H9 (cell line): ENCODE measurements at regions not wholly inside any gene's neighbourhood (a gene's known extent, or its start where the extent isn't known, plus 50 kb on each side); places are given as distances from the start of the nearest gene placed in this dataset.

Source experiments
- DNase-seq: peaks from one replicate; pipeline ENCODE4 v3.0.0-alpha.2; 2017
- H2AFZ ChIP-seq: one replicate; pipeline ENCODE4 v1.6.1; 2013; ENCODE audit warnings: mild to moderate bottlenecking, low read length, control low read depth, moderate library complexity
- H2AK5ac ChIP-seq: 2 replicates; pipeline ENCODE4 v1.6.1; 2013; ENCODE audit warnings: low read length, control low read depth, mixed read lengths; ENCODE audit not compliant: insufficient read length
- H2BK120ac ChIP-seq: one replicate; pipeline ENCODE4 v1.6.1; 2013; ENCODE audit warnings: low read depth, mild to moderate bottlenecking, low read length, control low read depth, inconsistent platforms; ENCODE audit not compliant: poor library complexity, severe bottlenecking
- H2BK12ac ChIP-seq: 2 replicates; pipeline ENCODE4 v1.6.1; 2013; ENCODE audit warnings: low read length, control low read depth, mixed read lengths, low read depth; ENCODE audit not compliant: insufficient read length
- H2BK15ac ChIP-seq: 2 replicates; pipeline ENCODE4 v1.6.1; 2013; ENCODE audit warnings: low read depth, low read length, control low read depth
- H2BK20ac ChIP-seq: one replicate; pipeline ENCODE4 v1.6.1; 2013; ENCODE audit warnings: low read depth, mild to moderate bottlenecking, low read length, control low read depth, inconsistent platforms; ENCODE audit not compliant: poor library complexity, severe bottlenecking
- H2BK5ac ChIP-seq: 2 replicates; pipeline ENCODE4 v1.6.1; 2013; ENCODE audit warnings: low read length, control low read depth, mixed read lengths; ENCODE audit not compliant: insufficient read length
- H3K14ac ChIP-seq: 2 replicates; pipeline ENCODE4 v1.6.1; 2013; ENCODE audit warnings: low read length, control low read depth; ENCODE audit not compliant: insufficient read depth
- H3K18ac ChIP-seq: 2 replicates; pipeline ENCODE4 v1.6.1; 2013; ENCODE audit warnings: low read depth, mild to moderate bottlenecking, mixed read lengths, low read length, control low read depth; ENCODE audit not compliant: insufficient read length
- H3K23ac ChIP-seq: 2 replicates; pipeline ENCODE4 v1.6.1; 2013; ENCODE audit warnings: low read length, control low read depth, mixed read lengths, low read depth; ENCODE audit not compliant: insufficient read length
- H3K23me2 ChIP-seq: 2 replicates; pipeline ENCODE4 v1.6.1; 2013; ENCODE audit warnings: low read depth, mild to moderate bottlenecking, mixed read lengths, low read length, control low read depth; ENCODE audit not compliant: insufficient read length, poor library complexity, severe bottlenecking
- H3K27ac ChIP-seq: 2 replicates; pipeline ENCODE4 v1.5.1; 2013; ENCODE audit warnings: low read length, control low read depth, mixed read lengths, low read depth; ENCODE audit not compliant: insufficient read length
- H3K27me3 ChIP-seq: 2 replicates; pipeline ENCODE4 v1.6.1; 2013; ENCODE audit warnings: low read length, control low read depth, inconsistent platforms; ENCODE audit not compliant: insufficient read depth
- H3K4ac ChIP-seq: 2 replicates; pipeline ENCODE4 v1.6.1; 2013; ENCODE audit warnings: low read depth, mild to moderate bottlenecking, control low read depth, inconsistent platforms, low read length, moderate library complexity
- H3K4me1 ChIP-seq: 2 replicates; pipeline ENCODE4 v1.6.1; 2013; ENCODE audit warnings: low read length, control low read depth, inconsistent platforms; ENCODE audit not compliant: insufficient read depth
- H3K4me2 ChIP-seq: 2 replicates; pipeline ENCODE4 v1.6.1; 2013; ENCODE audit warnings: low read length, control low read depth, mixed read lengths; ENCODE audit not compliant: insufficient read length, insufficient read depth
- H3K56ac ChIP-seq: 2 replicates; pipeline ENCODE4 v1.6.1; 2013; ENCODE audit warnings: low read depth, mild to moderate bottlenecking, mixed read lengths, low read length, control low read depth; ENCODE audit not compliant: insufficient read length
- H3K79me1 ChIP-seq: 2 replicates; pipeline ENCODE4 v1.6.1; 2013; ENCODE audit warnings: low read depth, mild to moderate bottlenecking, moderate library complexity, low read length, control low read depth, inconsistent platforms; ENCODE audit not compliant: insufficient read depth, poor library complexity, severe bottlenecking
- H3K79me2 ChIP-seq: 2 replicates; pipeline ENCODE4 v1.6.1; 2013; ENCODE audit warnings: low read length, control low read depth, inconsistent platforms; ENCODE audit not compliant: insufficient read depth
- H3K9ac ChIP-seq: 2 replicates; pipeline ENCODE4 v1.6.1; 2013; ENCODE audit warnings: low read length, control low read depth, mixed read lengths; ENCODE audit not compliant: insufficient read length; ENCODE audit errors: extremely low read depth
- H3K9me3 ChIP-seq: one replicate; pipeline ENCODE4 v1.6.1; 2013; ENCODE audit warnings: low read depth, low read length, inconsistent platforms; ENCODE audit not compliant: control insufficient read depth
- H3T11ph ChIP-seq: one replicate; pipeline ENCODE4 v1.6.1; 2013; ENCODE audit warnings: mild to moderate bottlenecking, low read length, control low read depth, inconsistent platforms
- H4K20me1 ChIP-seq: one replicate; pipeline ENCODE4 v1.6.1; 2013; ENCODE audit not compliant: control insufficient read depth, insufficient read length, insufficient read depth
- H4K5ac ChIP-seq: 2 replicates; pipeline ENCODE4 v1.6.1; 2013; ENCODE audit warnings: low read depth, mild to moderate bottlenecking, mixed read lengths, low read length, control low read depth; ENCODE audit not compliant: insufficient read length
- H4K8ac ChIP-seq: replicated peaks from 2 replicates; pipeline ENCODE4 v1.6.1; 2013; ENCODE audit warnings: low read length, control low read depth, mixed read lengths, low read depth; ENCODE audit not compliant: insufficient read length
- H4K91ac ChIP-seq: 2 replicates; pipeline ENCODE4 v1.6.1; 2013; ENCODE audit warnings: low read depth, mild to moderate bottlenecking, moderate library complexity, mixed read lengths, low read length, control low read depth; ENCODE audit not compliant: insufficient read length
- H3K27ac Mint-ChIP-seq, 3 experiments: 2 replicates in 2 of 3; 3 replicates in 1 of 3; pipeline ENCODE4 v1.8.0; 2020 to 2021; ENCODE audit warnings: mixed read lengths in 3 of 3, mild to moderate bottlenecking in 1 of 3, moderate library complexity in 1 of 3
- H3K27me3 Mint-ChIP-seq: 2 replicates; pipeline ENCODE4 v1.8.0; 2021; ENCODE audit warnings: low read depth, mild to moderate bottlenecking, moderate library complexity, mixed read lengths
- H3K36me3 Mint-ChIP-seq, 3 experiments: 2 replicates in 2 of 3; 3 replicates in 1 of 3; pipeline ENCODE4 v1.8.0; 2020 to 2021; ENCODE audit warnings: low read depth in 3 of 3, mixed read lengths in 3 of 3; ENCODE audit not compliant: insufficient read depth in 1 of 3
- H3K4me1 Mint-ChIP-seq, 2 experiments: 2 replicates each; pipeline ENCODE4 v1.8.0; 2020; ENCODE audit warnings: mixed read lengths in 2 of 2
- H3K4me3 Mint-ChIP-seq, 2 experiments: 2 replicates in 1 of 2; 3 replicates in 1 of 2; pipeline ENCODE4 v1.8.0; 2020 to 2021; ENCODE audit warnings: mild to moderate bottlenecking in 2 of 2, mixed read lengths in 2 of 2, moderate library complexity in 1 of 2
- H3K9me3 Mint-ChIP-seq, 2 experiments: 2 replicates in 1 of 2; 3 replicates in 1 of 2; pipeline ENCODE4 v1.8.0; 2020; ENCODE audit warnings: mild to moderate bottlenecking in 2 of 2, mixed read lengths in 2 of 2, moderate library complexity in 1 of 2
- TF ChIP-seq, protein P1 (sequence below): fragments of 200-600 bp; sonication (generic); conservative IDR thresholded peaks from 3 replicates; pipeline ENCODE4 v1.8.0; 2021; ENCODE audit warnings: antibody characterized with exemption, mild to moderate bottlenecking

DNA sequence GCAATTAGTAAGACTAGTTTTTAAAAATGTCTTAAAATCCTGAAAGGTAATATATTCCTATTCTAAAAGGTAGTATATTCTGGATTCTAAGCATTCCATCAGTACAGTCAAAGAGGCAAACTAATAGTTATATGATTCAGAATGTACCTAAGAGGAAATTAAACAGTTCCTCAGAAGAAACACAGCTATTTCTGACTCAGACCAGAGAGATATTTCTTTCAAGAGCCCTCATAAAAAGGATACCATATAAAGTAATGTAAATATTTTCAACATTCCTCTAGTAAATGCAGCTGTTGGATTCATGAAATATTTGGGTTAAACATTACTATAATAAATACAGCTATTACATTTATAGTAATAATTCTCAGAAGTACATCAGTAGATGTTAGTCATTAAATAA, 358.3 kb downstream of the MAGEB5 start:
- Histone ChIP-seq H3K23ac (no peak overlapping the region), H3K4me1 (no peaks in the 10 kb centered on the region), H2BK20ac (no peak overlapping the region), H3K18ac (no peak overlapping the region), H2BK5ac (no peak overlapping the region), H3K27me3 (no peaks in the 10 kb centered on the region), H2BK120ac (no peak overlapping the region), H3K23me2 (no peaks in the 10 kb centered on the region), H3K4ac (no peak overlapping the region), H3K56ac (no peak overlapping the region), H4K20me1 (no peaks in the 10 kb centered on the region), H2AK5ac (no peak overlapping the region), H2BK12ac (no peak overlapping the region), H3K9me3 (no peaks in the 10 kb centered on the region), H4K8ac (no peak overlapping the region), H2AFZ (no peak overlapping the region), H4K5ac (no peak overlapping the region), H4K91ac (no peak overlapping the region), H3K27ac (no peak overlapping the region), H3K4me2 (no peak overlapping the region), H3K79me1 (no peaks in the 10 kb centered on the region), H3K79me2 (no peaks in the 10 kb centered on the region), H3K9ac (no peak overlapping the region), H3K14ac (no peak overlapping the region), H2BK15ac (no peak overlapping the region), H3T11ph (no peak overlapping the region)
- TF ChIP-seq, protein P1, sequence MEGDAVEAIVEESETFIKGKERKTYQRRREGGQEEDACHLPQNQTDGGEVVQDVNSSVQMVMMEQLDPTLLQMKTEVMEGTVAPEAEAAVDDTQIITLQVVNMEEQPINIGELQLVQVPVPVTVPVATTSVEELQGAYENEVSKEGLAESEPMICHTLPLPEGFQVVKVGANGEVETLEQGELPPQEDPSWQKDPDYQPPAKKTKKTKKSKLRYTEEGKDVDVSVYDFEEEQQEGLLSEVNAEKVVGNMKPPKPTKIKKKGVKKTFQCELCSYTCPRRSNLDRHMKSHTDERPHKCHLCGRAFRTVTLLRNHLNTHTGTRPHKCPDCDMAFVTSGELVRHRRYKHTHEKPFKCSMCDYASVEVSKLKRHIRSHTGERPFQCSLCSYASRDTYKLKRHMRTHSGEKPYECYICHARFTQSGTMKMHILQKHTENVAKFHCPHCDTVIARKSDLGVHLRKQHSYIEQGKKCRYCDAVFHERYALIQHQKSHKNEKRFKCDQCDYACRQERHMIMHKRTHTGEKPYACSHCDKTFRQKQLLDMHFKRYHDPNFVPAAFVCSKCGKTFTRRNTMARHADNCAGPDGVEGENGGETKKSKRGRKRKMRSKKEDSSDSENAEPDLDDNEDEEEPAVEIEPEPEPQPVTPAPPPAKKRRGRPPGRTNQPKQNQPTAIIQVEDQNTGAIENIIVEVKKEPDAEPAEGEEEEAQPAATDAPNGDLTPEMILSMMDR: no peak
- Mint-ChIP-seq H3K27me3 (no peaks in the 10 kb centered on the region), H3K9me3 (peaks cover 47 to 49% of the 10 kb centered on the region in 2 experiments), H3K4me3 (no peak overlapping the region), H3K4me1 (no peaks in the 10 kb centered on the region), H3K27ac (no peak overlapping the region), H3K36me3 (peaks cover 0 to 2% (median 0%) of the 10 kb centered on the region in 3 experiments; a peak in 1 of 7 replicates)
- no peak for DNase-seq
